ENCODE measurements at regions not wholly inside any gene's neighbourhood (a gene's known extent, or its start where the extent isn't known, plus 50 kb on each side); places are given as distances from the start of the nearest gene placed in this dataset.

DNA sequence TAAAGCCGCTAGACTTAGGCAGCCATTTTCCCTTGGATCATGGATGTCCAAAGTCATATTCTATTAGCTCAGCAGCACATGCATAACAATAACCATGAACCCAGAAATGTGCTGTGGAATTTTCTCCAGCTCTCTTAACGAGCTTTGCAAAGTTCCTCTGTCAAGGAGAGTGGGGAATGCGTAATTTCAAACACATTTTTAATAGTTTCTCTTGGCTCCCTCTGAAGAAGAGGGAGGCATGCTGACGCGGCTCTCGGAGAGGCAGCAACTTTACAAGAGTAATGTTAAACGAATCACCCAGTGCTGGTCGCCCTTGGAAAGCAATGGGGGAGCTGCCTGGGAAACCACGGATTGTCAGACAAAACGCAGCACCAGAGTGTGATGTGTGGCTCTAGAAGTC is 114.8 kb downstream of the RAB18 start:
- no peak for TF ChIP-seq CTCF (conservative IDR thresholded peaks at IDR 0.05; ENCODE audit: low read depth, low read length)
- no peak for TF ChIP-seq EZH2 (IDR thresholded peaks at IDR 0.05; ENCODE audit: low read length, unreplicated experiment)
